SK-N-SH (cell line): ENCODE measurements at regions not wholly inside any gene's neighbourhood (a gene's known extent, or its start where the extent isn't known, plus 50 kb on each side); places are given as distances from the start of the nearest gene placed in this dataset.

Experiments used
- CTCF ChIP-seq: fragments of 200-600 bp; sonication (generic); IDR thresholded peaks from 2 replicates; pipeline ENCODE4 v1.6.1; 2017; ENCODE audit warnings: antibody characterized with exemption, mild to moderate bottlenecking, moderate library complexity
- ELF1 ChIP-seq: IDR thresholded peaks from 2 replicates; pipeline ENCODE4 v1.4.0; 2012
- JUND ChIP-seq: IDR thresholded peaks from 2 replicates; pipeline ENCODE4 v1.4.0; 2012
- MAX ChIP-seq: IDR thresholded peaks from 2 replicates; pipeline ENCODE4 v1.4.0; 2012; ENCODE audit warnings: low read depth
- POLR2AphosphoS5 ChIP-seq: IDR thresholded peaks from 2 replicates; pipeline ENCODE4 v1.6.1; 2012; ENCODE audit warnings: low read depth, low read length
- REST ChIP-seq: IDR thresholded peaks from 2 replicates; pipeline ENCODE4 v1.6.1; 2012; ENCODE audit warnings: mild to moderate bottlenecking, low read depth, low read length, moderate library complexity
- RFX5 ChIP-seq: IDR thresholded peaks from 2 replicates; pipeline ENCODE4 v1.6.1; 2012; ENCODE audit warnings: mild to moderate bottlenecking, improper control_type of control experiment, low read length
- RXRA ChIP-seq: IDR thresholded peaks from 2 replicates; pipeline ENCODE4 v1.4.0; 2012; ENCODE audit warnings: low read depth, mild to moderate bottlenecking, borderline replicate concordance
- SIN3A ChIP-seq: IDR thresholded peaks from 2 replicates; pipeline ENCODE4 v1.6.1; 2012; ENCODE audit warnings: low read depth, mild to moderate bottlenecking, low read length, moderate library complexity, borderline replicate concordance
- SMC3 ChIP-seq: IDR thresholded peaks from 2 replicates; pipeline ENCODE4 v1.6.1; 2012; ENCODE audit warnings: low read depth, low read length, improper control_type of control experiment
- USF1 ChIP-seq: IDR thresholded peaks from 2 replicates; pipeline ENCODE4 v1.4.0; 2012; ENCODE audit warnings: low read depth, borderline replicate concordance

- TF ChIP-seq CTCF, result no peak
- TF ChIP-seq POLR2AphosphoS5, result no peak
- no peak for TF ChIP-seq MAX
- no peak for TF ChIP-seq SMC3
- TF ChIP-seq RXRA, result no peak
- no peak for TF ChIP-seq USF1
- no peak for TF ChIP-seq ELF1
- no peak for TF ChIP-seq REST
- TF ChIP-seq SIN3A, result no peak
- no peak for TF ChIP-seq RFX5
- no peak for TF ChIP-seq JUND
Measured at GRCh38 chr17:72069586-72070202, 51.1 kb upstream of the SOX9 start.
